PC-9 (cell line): ENCODE measurements at regions not wholly inside any gene's neighbourhood (a gene's known extent, or its start where the extent isn't known, plus 50 kb on each side); places are given as distances from the start of the nearest gene placed in this dataset.

Experiments used
- BruUV-seq: library from RNA; stranded (reverse); fragments of 400-500 nt; replicated peaks from 2 replicates; lab custom pipeline; 2021; lab: Mats Ljungman, UMichigan
- CTCF ChIA-PET: fragments of 300-600 bp; sonication (Branson Sonifier 250); formaldehyde crosslinking; loops from one replicate; lab custom pipeline; 2022; ENCODE audit warnings: antibody characterized with exemption; lab: Charles Lee
- POLR2A ChIA-PET: fragments of 300-600 bp; sonication (Branson Sonifier 250); formaldehyde crosslinking; loops from one replicate; lab custom pipeline; 2022; ENCODE audit warnings: antibody characterized with exemption; ENCODE audit not compliant: unreplicated experiment; lab: Charles Lee
- DNase-seq, 2 experiments: peaks; one replicate each; pipeline versions ENCODE4 v3.0.0 to v3.0.0-alpha.2; 2015 to 2022; ENCODE audit warnings: mixed read lengths in 1 of 2
- H2AFZ ChIP-seq: fragments of 200-600 bp; sonication (generic); 2 replicates; pipeline ENCODE4 v1.8.1; 2017; ENCODE audit warnings: antibody characterized with exemption
- H3F3A ChIP-seq: fragments of 200-600 bp; sonication (generic); 2 replicates; pipeline ENCODE4 v1.8.1; 2017; ENCODE audit warnings: antibody characterized with exemption, mild to moderate bottlenecking, low read depth; ENCODE audit not compliant: insufficient read depth
- H3K27ac ChIP-seq: fragments of 200-600 bp; sonication (generic); 2 replicates; pipeline ENCODE4 v1.6.1; 2016; ENCODE audit warnings: mixed run types
- H3K27me3 ChIP-seq: fragments of 200-600 bp; sonication (generic); 2 replicates; pipeline ENCODE4 v1.6.1; 2016; ENCODE audit warnings: low read depth, mixed run types; ENCODE audit not compliant: insufficient read depth
- H3K36me3 ChIP-seq: fragments of 200-600 bp; sonication (generic); 2 replicates; pipeline ENCODE4 v1.6.1; 2016; ENCODE audit warnings: low read depth, mixed run types
- H3K4me1 ChIP-seq: fragments of 200-600 bp; sonication (generic); replicated peaks from 2 replicates; pipeline ENCODE4 v1.6.1; 2016; ENCODE audit warnings: mixed run types; ENCODE audit not compliant: insufficient read depth
- H3K4me2 ChIP-seq: fragments of 200-600 bp; sonication (generic); 2 replicates; pipeline ENCODE4 v1.6.1; 2017; ENCODE audit warnings: mixed run types
- H3K4me3 ChIP-seq: fragments of 200-600 bp; sonication (generic); 2 replicates; pipeline ENCODE4 v1.6.1; 2016; ENCODE audit warnings: mixed run types
- H3K79me2 ChIP-seq: fragments of 200-600 bp; sonication (generic); 2 replicates; pipeline ENCODE4 v1.6.1; 2017; ENCODE audit warnings: low read depth, mixed run types
- H3K9me2 ChIP-seq: fragments of 200-600 bp; sonication (generic); 2 replicates; pipeline ENCODE4 v1.8.1; 2017; ENCODE audit warnings: mild to moderate bottlenecking; ENCODE audit not compliant: insufficient read depth
- H3K9me3 ChIP-seq: fragments of 200-600 bp; sonication (generic); 2 replicates; pipeline ENCODE4 v1.8.1; 2016; ENCODE audit warnings: low read depth; ENCODE audit not compliant: insufficient read depth
- H4K20me1 ChIP-seq: fragments of 200-600 bp; sonication (generic); 2 replicates; pipeline ENCODE4 v1.8.1; 2017; ENCODE audit not compliant: insufficient read depth
- CTCF ChIP-seq: fragments of 200-600 bp; sonication (generic); conservative IDR thresholded peaks from 2 replicates; pipeline ENCODE4 v1.6.1; 2017; ENCODE audit warnings: mixed run types, antibody characterized with exemption, mild to moderate bottlenecking, moderate library complexity
- EZH2 ChIP-seq: fragments of 200-600 bp; sonication (generic); IDR thresholded peaks from 2 replicates; pipeline ENCODE4 v1.8.0; 2017; ENCODE audit warnings: antibody characterized with exemption, low read depth
- intact Hi-C: fragments of 100-400 bp; cut with micrococcal nuclease; formaldehyde crosslinking; loops from one replicate; pipeline ENCODE4 v1.10.0; 2022; ENCODE audit not compliant: unreplicated experiment

GRCh38 chr6:155584006-155584405 lies 128.4 kb upstream of the NOX3 start:
- ChIA-PET POLR2A (no interaction called here), CTCF (no interaction called here)
- Histone ChIP-seq H3K27ac (no peak overlapping the region), H3K9me3 (0 out of 2 replicates have a peak, but pooled peaks cover 3% of the 10 kb centered on the region), H3K27me3 (no peaks in the 10 kb centered on the region), H2AFZ (no peak overlapping the region), H3K9me2 (no peaks in the 10 kb centered on the region), H3K79me2 (no peaks in the 10 kb centered on the region), H3K4me2 (no peak overlapping the region), H3K36me3 (no peaks in the 10 kb centered on the region), H3F3A (no peaks in the 10 kb centered on the region), H4K20me1 (no peaks in the 10 kb centered on the region), H3K4me1 (no peaks in the 10 kb centered on the region), H3K4me3 (no peak overlapping the region)
- intact Hi-C loops = no loop called here
- BruUV-seq = no TSS peak
- DNase-seq = no peak
- TF ChIP-seq EZH2 = no peak

- DNase-seq = no peak
- ChIA-PET POLR2A (no interaction called here), CTCF (no interaction called here)
- intact Hi-C loops = no loop called here
- no peaks in the 10 kb centered on the region for H3K27me3 ChIP-seq
- no peak overlapping the region for H3K4me2 ChIP-seq
- H3K27ac ChIP-seq = no peak overlapping the region
- H2AFZ ChIP-seq = no peak overlapping the region
- no peaks in the 10 kb centered on the region for H4K20me1 ChIP-seq
- H3K79me2 ChIP-seq = no peaks in the 10 kb centered on the region
- no peaks in the 10 kb centered on the region for H3K36me3 ChIP-seq
- H3K4me1 ChIP-seq = no peaks in the 10 kb centered on the region
- no TSS peak for BruUV-seq
- H3K9me3 ChIP-seq = 0 out of 2 replicates have a peak, but pooled peaks cover 3% of the 10 kb centered on the region
- TF ChIP-seq CTCF (no peak), EZH2 (no peak)
- H3F3A ChIP-seq = no peaks in the 10 kb centered on the region
- no peak overlapping the region for H3K4me3 ChIP-seq
- H3K9me2 ChIP-seq = no peaks in the 10 kb centered on the region
Observed at GRCh38 chr6:155582016-155582991, 126.7 kb upstream of the NOX3 start.

GRCh38 chr6:155580904-155581303 lies 125.3 kb upstream of the NOX3 start:
- H3K27ac ChIP-seq = no peak overlapping the region
- H4K20me1 ChIP-seq = no peaks in the 10 kb centered on the region
- no peaks in the 10 kb centered on the region for H3K4me1 ChIP-seq
- no peak overlapping the region for H3K4me2 ChIP-seq
- no peaks in the 10 kb centered on the region for H3K36me3 ChIP-seq
- no peaks in the 10 kb centered on the region for H3K9me2 ChIP-seq
- TF ChIP-seq EZH2 (no peak), CTCF (no peak)
- no peaks in the 10 kb centered on the region for H3K27me3 ChIP-seq
- no peak overlapping the region for H3K4me3 ChIP-seq
- no peak for DNase-seq
- BruUV-seq = no TSS peak
- no peaks in the 10 kb centered on the region for H3F3A ChIP-seq
- no peaks in the 10 kb centered on the region for H3K79me2 ChIP-seq
- intact Hi-C loops = no loop called here
- CTCF ChIA-PET = interaction anchor here (0.6 kb wide), 1 partner anchor 292 kb away, joined by 4 read pairs; no protein-coding TSS in a partner anchor
- no peak overlapping the region for H2AFZ ChIP-seq
- POLR2A ChIA-PET = no interaction called here
- H3K9me3 ChIP-seq = 0 out of 2 replicates have a peak, but pooled peaks cover 3% of the 10 kb centered on the region
